Astrocyte (in vitro differentiated cells and primary cell): ENCODE measurements at regions not wholly inside any gene's neighbourhood (a gene's known extent, or its start where the extent isn't known, plus 50 kb on each side); places are given as distances from the start of the nearest gene placed in this dataset.

Source experiments
- CTCF ChIP-seq: IDR thresholded peaks from 2 replicates; pipeline ENCODE4 v1.5.1; 2011; ENCODE audit warnings: low read depth, mild to moderate bottlenecking, inconsistent platforms, low read length, moderate library complexity; ENCODE audit not compliant: insufficient read depth
- EZH2 ChIP-seq: IDR thresholded peaks from 2 replicates; pipeline ENCODE4 v1.6.1; 2012; ENCODE audit warnings: mild to moderate bottlenecking, low read length, inconsistent platforms; ENCODE audit not compliant: insufficient read depth

GRCh38 chr9:135241381-135242048 lies 154.0 kb downstream of the OLFM1 start:
- TF ChIP-seq CTCF = no peak
- TF ChIP-seq EZH2 = no peak
